Gastrocnemius medialis (tissue), 4 donors: ENCODE measurements at regions not wholly inside any gene's neighbourhood (a gene's known extent, or its start where the extent isn't known, plus 50 kb on each side); places are given as distances from the start of the nearest gene placed in this dataset.
"Not testable (repeated sequence)": the region's sequence is repeated elsewhere in the genome, so short reads cannot be mapped to it uniquely, and the experiment has no call there.

ENCODE experiments used
- CTCF ChIP-seq, 5 experiments: fragments of 450-650 bp in 3 of 5; fragments of 200-600 bp in 2 of 5; sonication (generic) in 2 of 5; IDR thresholded peaks in 4 of 5; conservative IDR thresholded peaks in 1 of 5; 1 replicate in 4 of 5; 2 replicates in 1 of 5; pipeline ENCODE4 v1.5.1; 2016 to 2019; ENCODE audit warnings: antibody characterized with exemption in 5 of 5, mild to moderate bottlenecking in 3 of 5, moderate library complexity in 3 of 5
- POLR2A ChIP-seq, 2 donors: fragments of 450-650 bp; IDR thresholded peaks; one replicate each; pipeline ENCODE4 v1.6.1; 2017; ENCODE audit warnings: antibody characterized with exemption in 2 of 2, mild to moderate bottlenecking in 2 of 2, moderate library complexity in 2 of 2

- TF ChIP-seq CTCF (IDR thresholded peaks at IDR 0.05 in 4 of 5, conservative IDR thresholded peaks at IDR 0.05 in 1 of 5); POLR2A (IDR thresholded peaks at IDR 0.05): not testable (repeated sequence)
Measured at GRCh38 chr14:89506891-89507452, 89.9 kb upstream of the FOXN3 start.
